ENCODE measurements at regions not wholly inside any gene's neighbourhood (a gene's known extent, or its start where the extent isn't known, plus 50 kb on each side); places are given as distances from the start of the nearest gene placed in this dataset.

DNA sequence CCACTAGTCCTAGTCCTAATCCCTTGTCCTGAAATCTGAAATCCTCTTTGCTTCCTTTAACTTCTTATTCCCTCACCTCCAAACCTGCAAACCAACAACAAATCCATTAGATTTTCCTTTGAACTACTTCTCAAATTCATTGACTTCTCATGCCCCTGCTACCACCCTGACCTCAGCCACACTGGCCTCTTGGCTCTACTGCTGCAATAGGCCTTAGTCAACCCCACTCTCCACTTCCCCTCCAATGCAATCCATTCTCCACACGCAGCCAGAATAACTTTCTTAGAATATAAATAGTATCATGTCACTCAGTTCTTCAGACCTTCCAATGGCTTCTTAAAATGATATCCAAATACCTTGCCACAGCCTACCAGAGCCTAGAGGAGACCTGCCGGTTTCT is 131.1 kb upstream of the GADL1 start:
- no peak overlapping the region for H3K27ac Mint-ChIP-seq
- H3K4me3 Mint-ChIP-seq, result no peak overlapping the region
- H3K27me3 Mint-ChIP-seq (ENCODE audit: insufficient read depth), result no peaks in the 10 kb centered on the region
- TF ChIP-seq, protein P1, sequence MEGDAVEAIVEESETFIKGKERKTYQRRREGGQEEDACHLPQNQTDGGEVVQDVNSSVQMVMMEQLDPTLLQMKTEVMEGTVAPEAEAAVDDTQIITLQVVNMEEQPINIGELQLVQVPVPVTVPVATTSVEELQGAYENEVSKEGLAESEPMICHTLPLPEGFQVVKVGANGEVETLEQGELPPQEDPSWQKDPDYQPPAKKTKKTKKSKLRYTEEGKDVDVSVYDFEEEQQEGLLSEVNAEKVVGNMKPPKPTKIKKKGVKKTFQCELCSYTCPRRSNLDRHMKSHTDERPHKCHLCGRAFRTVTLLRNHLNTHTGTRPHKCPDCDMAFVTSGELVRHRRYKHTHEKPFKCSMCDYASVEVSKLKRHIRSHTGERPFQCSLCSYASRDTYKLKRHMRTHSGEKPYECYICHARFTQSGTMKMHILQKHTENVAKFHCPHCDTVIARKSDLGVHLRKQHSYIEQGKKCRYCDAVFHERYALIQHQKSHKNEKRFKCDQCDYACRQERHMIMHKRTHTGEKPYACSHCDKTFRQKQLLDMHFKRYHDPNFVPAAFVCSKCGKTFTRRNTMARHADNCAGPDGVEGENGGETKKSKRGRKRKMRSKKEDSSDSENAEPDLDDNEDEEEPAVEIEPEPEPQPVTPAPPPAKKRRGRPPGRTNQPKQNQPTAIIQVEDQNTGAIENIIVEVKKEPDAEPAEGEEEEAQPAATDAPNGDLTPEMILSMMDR (IDR thresholded peaks at IDR 0.05), result no peak
- H3K4me1 Mint-ChIP-seq (ENCODE audit: low read depth), result peaks cover 12% of the 10 kb centered on the region; the same call in 1 of the 2 replicates
- peaks cover 12% of the 10 kb centered on the region for H3K36me3 Mint-ChIP-seq (ENCODE audit: low read depth)
- DNase-seq, result no peak
- H3K9me3 Mint-ChIP-seq, result peaks cover 17% of the 10 kb centered on the region

DNA sequence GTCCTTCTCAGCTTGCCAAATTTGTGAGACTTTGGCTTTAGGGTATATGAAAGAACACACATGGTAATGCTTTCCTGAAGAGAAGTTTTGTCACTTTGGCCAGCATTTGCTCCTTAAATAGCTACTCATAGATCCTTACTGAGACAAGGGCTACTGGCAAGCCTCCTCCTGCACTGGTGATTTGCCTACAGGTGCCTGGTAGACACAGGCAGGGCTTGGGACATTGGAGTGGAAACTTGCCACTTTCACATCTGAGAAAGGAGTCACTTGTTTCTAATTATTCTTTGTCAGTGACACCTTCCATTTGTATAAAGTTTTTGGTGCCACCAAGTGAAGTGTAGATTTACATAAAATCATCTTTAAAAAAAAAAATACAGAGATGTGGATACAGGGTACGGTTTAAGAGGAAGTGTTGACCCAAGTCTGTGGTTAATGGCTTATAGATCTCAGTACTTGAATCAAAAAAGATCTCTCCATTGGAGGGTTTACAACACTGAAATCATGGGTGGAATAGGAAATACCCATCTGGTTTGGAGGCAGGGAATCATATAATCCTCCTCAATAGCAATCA is 132.8 kb upstream of the GADL1 start:
- TF ChIP-seq, protein P1 (IDR thresholded peaks at IDR 0.05), result no peak
- peaks cover 12% of the 10 kb centered on the region for H3K36me3 Mint-ChIP-seq (ENCODE audit: low read depth)
- no peak for DNase-seq
- H3K27ac Mint-ChIP-seq, result no peak overlapping the region
- H3K4me3 Mint-ChIP-seq, result no peak overlapping the region
- peaks cover 17% of the 10 kb centered on the region for H3K9me3 Mint-ChIP-seq
- no peaks in the 10 kb centered on the region for H3K27me3 Mint-ChIP-seq (ENCODE audit: insufficient read depth)
- H3K4me1 Mint-ChIP-seq (ENCODE audit: low read depth), result peaks cover 12% of the 10 kb centered on the region; the same call in 1 of the 2 replicates

DNA sequence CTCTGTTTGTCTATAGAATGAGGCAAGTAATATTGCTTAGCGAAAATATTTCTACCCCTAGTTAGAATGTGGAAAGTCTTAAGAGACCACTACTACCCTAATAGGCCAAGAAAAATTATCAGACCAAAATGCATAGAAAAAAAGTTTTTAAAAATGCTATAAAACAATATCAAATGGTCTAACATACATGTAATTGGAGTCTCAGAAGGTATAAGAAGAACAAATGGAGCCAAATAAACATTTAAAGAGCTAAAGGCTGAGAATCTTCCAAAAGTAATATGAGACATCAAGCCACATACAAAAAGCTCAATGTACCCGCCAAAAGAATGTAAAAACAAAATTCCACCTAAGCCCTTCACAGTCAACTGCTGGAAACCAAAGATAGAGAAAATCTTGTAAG is 133.5 kb upstream of the GADL1 start:
- TF ChIP-seq, protein P1 (IDR thresholded peaks at IDR 0.05), result no peak
- Mint-ChIP-seq H3K27ac (no peak overlapping the region), H3K36me3 (ENCODE audit: low read depth) (peaks cover 12% of the 10 kb centered on the region)

DNA sequence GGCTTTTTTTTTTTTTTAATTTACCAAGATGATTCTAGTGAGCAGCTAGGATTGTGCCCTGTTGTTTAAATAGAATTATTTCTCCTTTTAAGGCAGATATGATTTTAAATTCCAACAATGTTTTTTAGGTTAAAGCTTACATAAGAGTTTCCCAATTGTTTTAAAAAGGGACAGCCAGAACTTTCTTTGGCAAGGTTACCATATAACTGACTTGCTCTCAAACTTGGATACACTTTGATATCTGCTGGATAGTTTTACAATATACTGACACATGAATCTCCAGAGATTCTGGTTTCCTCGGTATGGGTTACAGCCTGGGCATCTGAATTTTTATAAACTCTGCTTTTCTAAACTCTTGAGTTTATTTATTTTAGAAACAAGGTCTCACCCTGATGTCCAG is 134.3 kb upstream of the GADL1 start:
- no peak for DNase-seq
- TF ChIP-seq, protein P1 (IDR thresholded peaks at IDR 0.05), result no peak
- no peak overlapping the region for H3K27ac Mint-ChIP-seq
- peaks cover 12% of the 10 kb centered on the region; the same call in 1 of the 2 replicates for H3K4me1 Mint-ChIP-seq (ENCODE audit: low read depth)
- peaks cover 17% of the 10 kb centered on the region for H3K9me3 Mint-ChIP-seq
- no peaks in the 10 kb centered on the region for H3K27me3 Mint-ChIP-seq (ENCODE audit: insufficient read depth)
- H3K36me3 Mint-ChIP-seq (ENCODE audit: low read depth), result peaks cover 12% of the 10 kb centered on the region
- no peak overlapping the region for H3K4me3 Mint-ChIP-seq

More for the DNA sequence above, 133.5 kb upstream of the GADL1 start:
- Mint-ChIP-seq H3K4me1 (ENCODE audit: low read depth) (peaks cover 12% of the 10 kb centered on the region; the same call in 1 of the 2 replicates), H3K27me3 (ENCODE audit: insufficient read depth) (no peaks in the 10 kb centered on the region), H3K4me3 (no peak overlapping the region), H3K9me3 (peaks cover 17% of the 10 kb centered on the region)
- no peak for DNase-seq

DNA sequence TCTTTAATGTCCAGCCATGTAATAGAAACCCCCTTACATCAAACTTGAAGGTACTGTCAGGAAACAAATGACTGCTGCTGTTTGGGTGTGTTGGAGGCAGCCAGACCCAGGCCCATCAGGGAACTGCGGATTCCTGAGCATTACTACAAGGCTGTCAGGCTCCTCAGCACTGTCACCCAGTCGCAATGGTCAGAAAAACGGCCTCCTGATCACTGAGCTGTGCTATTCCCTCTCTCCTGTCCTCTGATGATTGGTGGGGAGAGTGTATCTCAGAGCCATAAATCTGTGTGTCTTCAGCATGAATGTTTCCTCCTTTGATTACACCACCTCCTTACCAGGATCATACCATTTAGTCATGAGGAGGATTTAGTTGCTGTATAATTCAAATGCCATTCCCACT is 135.2 kb upstream of the GADL1 start:
- Mint-ChIP-seq H3K36me3 (ENCODE audit: low read depth) (peaks cover 12% of the 10 kb centered on the region), H3K4me3 (no peak overlapping the region), H3K9me3 (peaks cover 17% of the 10 kb centered on the region), H3K27me3 (ENCODE audit: insufficient read depth) (no peaks in the 10 kb centered on the region), H3K27ac (no peak overlapping the region; the same call in 1 of the 2 replicates), H3K4me1 (ENCODE audit: low read depth) (peaks cover 12% of the 10 kb centered on the region; the same call in 1 of the 2 replicates)
- TF ChIP-seq, protein P1 (IDR thresholded peaks at IDR 0.05), result no peak
- DNase-seq, result no peak
